HCT116 (cell line): ENCODE measurements at regions not wholly inside any gene's neighbourhood (a gene's known extent, or its start where the extent isn't known, plus 50 kb on each side); places are given as distances from the start of the nearest gene placed in this dataset.

Experiments used
- ATAC-seq: fragments of 200-7000 bp; cut with Tn5 transposase; 2 replicates; pipeline ENCODE4 v1.9.1; 2020; ENCODE audit warnings: mild to moderate bottlenecking, moderate library complexity
- BruUV-seq: library from RNA; stranded (reverse); fragments of 400-500 nt; replicated peaks from 2 replicates; lab custom pipeline; 2021; lab: Mats Ljungman, UMichigan
- CTCF ChIA-PET: fragments of 300-600 bp; sonication (Branson Sonifier 250); formaldehyde crosslinking; loops from one replicate; lab custom pipeline; 2021; ENCODE audit warnings: antibody characterized with exemption; lab: Charles Lee
- POLR2A ChIA-PET: fragments of 300-600, 350-600 bp; sonication (Branson Sonifier 250); formaldehyde crosslinking; loops from one replicate; lab custom pipeline; 2021; ENCODE audit warnings: antibody characterized with exemption; lab: Charles Lee
- RAD21 ChIA-PET, 2 experiments: fragments of 300-600 bp; sonication (Branson Sonifier 250); formaldehyde crosslinking; loops; one replicate each; lab custom pipeline; 2023; ENCODE audit warnings: low total read pairs in 2 of 2; ENCODE audit not compliant: uncharacterized antibody in 2 of 2, unreplicated experiment in 2 of 2, low non-redundant PET in 1 of 2; lab: Charles Lee
- DNase-seq: peaks from one replicate; pipeline ENCODE4 v3.0.0-alpha.2; 2010; ENCODE audit warnings: low read depth, low spot score
- H2AFZ ChIP-seq: fragments of 200-600 bp; shearing (Covaris generic), sonication (generic); 2 replicates; pipeline ENCODE4 v1.6.1; 2017; ENCODE audit warnings: low read depth, mixed run types, mixed read lengths, antibody characterized with exemption, low read length; ENCODE audit not compliant: poor library complexity, severe bottlenecking
- H3K27ac ChIP-seq: 2 replicates; pipeline ENCODE4 v1.5.1; 2012; ENCODE audit warnings: low read depth, low read length
- H3K27me3 ChIP-seq: fragments of 200-600 bp; sonication (generic); 2 replicates; pipeline ENCODE4 v1.6.1; 2016; ENCODE audit warnings: mixed run types, low read length, mixed read lengths; ENCODE audit not compliant: insufficient read depth
- H3K36me3 ChIP-seq, 2 experiments: fragments of 200-500 bp in 1 of 2; fragments of 200-600 bp in 1 of 2; sonication (Bioruptor generic) in 1 of 2; sonication (generic) in 1 of 2; 2 replicates each; pipeline versions ENCODE4 v1.5.1 to v1.6.1; 2014 to 2016; ENCODE audit warnings: low read length in 2 of 2, inconsistent platforms in 1 of 2, mixed read lengths in 1 of 2, mixed run types in 1 of 2; ENCODE audit not compliant: insufficient read depth in 2 of 2, control insufficient read depth in 1 of 2
- H3K4me1 ChIP-seq, 2 experiments: fragments of 200-600 bp in 1 of 2; sonication (generic) in 1 of 2; 2 replicates each; pipeline versions ENCODE4 v1.5.1 to v1.6.1; 2012 to 2017; ENCODE audit warnings: low read length in 2 of 2, inconsistent platforms in 1 of 2, mild to moderate bottlenecking in 1 of 2, mixed read lengths in 1 of 2, mixed run types in 1 of 2, moderate library complexity in 1 of 2; ENCODE audit not compliant: insufficient read depth in 2 of 2, control insufficient read depth in 1 of 2
- H3K4me2 ChIP-seq: fragments of 200-600 bp; sonication (generic); 2 replicates; pipeline ENCODE4 v1.6.1; 2017; ENCODE audit warnings: mixed run types, low read length, mixed read lengths
- H3K4me3 ChIP-seq, 2 experiments: fragments of 200-600 bp in 1 of 2; sonication (generic) in 1 of 2; replicated peaks in 1 of 2; 2 replicates each; pipeline ENCODE4 v1.5.1; 2011 to 2016; ENCODE audit warnings: low read length in 2 of 2, control low read depth in 1 of 2, low read depth in 1 of 2, mild to moderate bottlenecking in 1 of 2, mixed read lengths in 1 of 2, mixed run types in 1 of 2
- H3K79me2 ChIP-seq: fragments of 200-600 bp; sonication (generic); 2 replicates; pipeline ENCODE4 v1.6.1; 2017; ENCODE audit warnings: mild to moderate bottlenecking, mixed run types, low read length, moderate library complexity, mixed read lengths; ENCODE audit not compliant: insufficient read depth
- H3K9ac ChIP-seq: fragments of 200-600 bp; sonication (generic); 2 replicates; pipeline ENCODE4 v1.6.1; 2016; ENCODE audit warnings: low read length, mixed read lengths
- H3K9me2 ChIP-seq: fragments of 200-600 bp; sonication (generic), shearing (Covaris generic); 2 replicates; pipeline ENCODE4 v1.6.1; 2017; ENCODE audit warnings: mixed run types, mild to moderate bottlenecking, moderate library complexity; ENCODE audit not compliant: insufficient read depth
- H3K9me3 ChIP-seq, 2 experiments: fragments of 200-500 bp in 1 of 2; fragments of 200-600 bp in 1 of 2; sonication (Bioruptor generic) in 1 of 2; sonication (generic) in 1 of 2; 2 replicates each; pipeline ENCODE4 v1.6.1; 2014 to 2017; ENCODE audit warnings: low read length in 2 of 2, mixed read lengths in 2 of 2, inconsistent platforms in 1 of 2, low read depth in 1 of 2, mild to moderate bottlenecking in 1 of 2, mixed run types in 1 of 2, moderate library complexity in 1 of 2; ENCODE audit not compliant: control insufficient read depth in 1 of 2, insufficient read depth in 1 of 2
- H4K20me1 ChIP-seq: fragments of 200-600 bp; sonication (generic), shearing (Covaris generic); 2 replicates; pipeline ENCODE4 v1.6.1; 2017; ENCODE audit warnings: mixed run types, mild to moderate bottlenecking, moderate library complexity; ENCODE audit not compliant: insufficient read depth
- EGR1 ChIP-seq: IDR thresholded peaks from 2 replicates; pipeline ENCODE4 v1.6.1; 2012; ENCODE audit warnings: low read depth
- ELF1 ChIP-seq: IDR thresholded peaks from 2 replicates; pipeline ENCODE4 v1.6.1; 2012; ENCODE audit warnings: low read depth, borderline replicate concordance
- EZH2 ChIP-seq: fragments of 200-600 bp; sonication (generic); IDR thresholded peaks from 2 replicates; pipeline ENCODE4 v1.6.1; 2017; ENCODE audit warnings: antibody characterized with exemption, mixed run types
- EZH2phosphoT487 ChIP-seq: fragments of 200-600 bp; IDR thresholded peaks from 2 replicates; pipeline ENCODE4 v1.6.1; 2018; ENCODE audit warnings: antibody characterized with exemption, borderline replicate concordance
- POLR2A ChIP-seq: IDR thresholded peaks from 2 replicates; pipeline ENCODE4 v1.7.0; 2011; ENCODE audit warnings: borderline replicate concordance; ENCODE audit not compliant: insufficient read depth, insufficient read length; ENCODE audit errors: extremely low read depth
- RAD21 ChIP-seq: IDR thresholded peaks from 2 replicates; pipeline ENCODE4 v1.6.1; 2012; ENCODE audit warnings: low read depth, mild to moderate bottlenecking
- SIN3A ChIP-seq: IDR thresholded peaks from 2 replicates; pipeline ENCODE4 v1.6.1; 2012; ENCODE audit warnings: low read depth
- SP1 ChIP-seq: IDR thresholded peaks from 2 replicates; pipeline ENCODE4 v1.6.1; 2012; ENCODE audit warnings: low read depth
- SRF ChIP-seq: IDR thresholded peaks from 2 replicates; pipeline ENCODE4 v1.6.1; 2012; ENCODE audit warnings: low read depth
- TCF7L2 ChIP-seq: IDR thresholded peaks from 2 replicates; pipeline ENCODE4 v1.7.0; 2011; ENCODE audit warnings: borderline replicate concordance, inconsistent platforms; ENCODE audit not compliant: insufficient read depth, insufficient read length; ENCODE audit errors: extremely low read depth
- YY1 ChIP-seq: IDR thresholded peaks from 2 replicates; pipeline ENCODE4 v1.6.1; 2011; ENCODE audit warnings: low read length, low read depth, moderate library complexity, mild to moderate bottlenecking; ENCODE audit not compliant: insufficient replicate concordance; ENCODE audit errors: extremely low read depth
- ZBTB33 ChIP-seq: IDR thresholded peaks from 2 replicates; pipeline ENCODE4 v1.6.1; 2011; ENCODE audit warnings: mild to moderate bottlenecking, low read length, moderate library complexity; ENCODE audit not compliant: insufficient replicate concordance; ENCODE audit errors: extremely low read depth
- ZFX ChIP-seq: fragments of 450-650 bp; IDR thresholded peaks from 2 replicates; pipeline ENCODE4 v1.6.1; 2017
- ZNF274 ChIP-seq: fragments of 200-500 bp; sonication (Bioruptor generic); IDR thresholded peaks from 2 replicates; pipeline ENCODE4 v1.6.1; 2014; ENCODE audit warnings: mild to moderate bottlenecking, low read depth, low read length, inconsistent platforms
- intact Hi-C: fragments of 100-400 bp; cut with micrococcal nuclease; formaldehyde crosslinking; loops from 2 replicates; pipeline ENCODE4 v1.10.0; 2022
- TF ChIP-seq, protein P1 (sequence below), 3 experiments: fragments of 200-600 bp in 1 of 3; sonication (generic) in 1 of 3; IDR thresholded peaks in 2 of 3; conservative IDR thresholded peaks in 1 of 3; 2 replicates each; pipeline ENCODE4 v1.5.1; 2012 to 2017; ENCODE audit warnings: low read depth in 2 of 3, low read length in 2 of 3, antibody characterized with exemption in 1 of 3, borderline replicate concordance in 1 of 3, control low read depth in 1 of 3, mild to moderate bottlenecking in 1 of 3, mixed read lengths in 1 of 3, mixed run types in 1 of 3, moderate library complexity in 1 of 3; ENCODE audit not compliant: insufficient read depth in 1 of 3
- TF ChIP-seq, protein P2 (sequence below): IDR thresholded peaks from 2 replicates; pipeline ENCODE4 v1.6.1; 2012

- peaks cover 81% of the 10 kb centered on the region for H3K27me3 ChIP-seq
- TF ChIP-seq ZBTB33: no peak
- TF ChIP-seq EGR1: no peak
- no peak for TF ChIP-seq POLR2A
- no peak for TF ChIP-seq SP1
- TF ChIP-seq ELF1: no peak
- no peak for TF ChIP-seq YY1
- TF ChIP-seq EZH2: no peak
- no peak for TF ChIP-seq ZFX
- no peak for TF ChIP-seq TCF7L2
- no peak for TF ChIP-seq SRF
- TF ChIP-seq, protein P1, sequence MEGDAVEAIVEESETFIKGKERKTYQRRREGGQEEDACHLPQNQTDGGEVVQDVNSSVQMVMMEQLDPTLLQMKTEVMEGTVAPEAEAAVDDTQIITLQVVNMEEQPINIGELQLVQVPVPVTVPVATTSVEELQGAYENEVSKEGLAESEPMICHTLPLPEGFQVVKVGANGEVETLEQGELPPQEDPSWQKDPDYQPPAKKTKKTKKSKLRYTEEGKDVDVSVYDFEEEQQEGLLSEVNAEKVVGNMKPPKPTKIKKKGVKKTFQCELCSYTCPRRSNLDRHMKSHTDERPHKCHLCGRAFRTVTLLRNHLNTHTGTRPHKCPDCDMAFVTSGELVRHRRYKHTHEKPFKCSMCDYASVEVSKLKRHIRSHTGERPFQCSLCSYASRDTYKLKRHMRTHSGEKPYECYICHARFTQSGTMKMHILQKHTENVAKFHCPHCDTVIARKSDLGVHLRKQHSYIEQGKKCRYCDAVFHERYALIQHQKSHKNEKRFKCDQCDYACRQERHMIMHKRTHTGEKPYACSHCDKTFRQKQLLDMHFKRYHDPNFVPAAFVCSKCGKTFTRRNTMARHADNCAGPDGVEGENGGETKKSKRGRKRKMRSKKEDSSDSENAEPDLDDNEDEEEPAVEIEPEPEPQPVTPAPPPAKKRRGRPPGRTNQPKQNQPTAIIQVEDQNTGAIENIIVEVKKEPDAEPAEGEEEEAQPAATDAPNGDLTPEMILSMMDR (IDR thresholded peaks at IDR 0.05 in 2 of 3, conservative IDR thresholded peaks at IDR 0.05 in 1 of 3; ENCODE audit: borderline replicate concordance in 1 of 3, insufficient read depth in 1 of 3, low read depth in 2 of 3, low read length in 2 of 3): no peak
- TF ChIP-seq ZNF274: no peak
- TF ChIP-seq RAD21: no peak
- TF ChIP-seq, protein P2, sequence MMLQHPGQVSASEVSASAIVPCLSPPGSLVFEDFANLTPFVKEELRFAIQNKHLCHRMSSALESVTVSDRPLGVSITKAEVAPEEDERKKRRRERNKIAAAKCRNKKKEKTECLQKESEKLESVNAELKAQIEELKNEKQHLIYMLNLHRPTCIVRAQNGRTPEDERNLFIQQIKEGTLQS: no peak
- no peak for TF ChIP-seq EZH2phosphoT487
- no peak for TF ChIP-seq SIN3A
- TF ChIP-seq, all 23 proteins: peak for 0
- no peaks in the 10 kb centered on the region for H3K79me2 ChIP-seq
- no peaks in the 10 kb centered on the region for H3K36me3 ChIP-seq
- ChIA-PET CTCF (interaction anchor here (1.0 kb wide), 1 partner anchor 16 kb away, joined by 4 read pairs; the partner anchor contains the start of gene KALRN), RAD21 (no interaction called here), POLR2A (no interaction called here)
- H3K4me1 ChIP-seq: no peaks in the 10 kb centered on the region
- H3K4me3 ChIP-seq: no peak overlapping the region
- intact Hi-C loops: no loop called here
- H3K27ac ChIP-seq: no peak overlapping the region
- H2AFZ ChIP-seq: no peak overlapping the region
- no peaks in the 10 kb centered on the region for H3K9me2 ChIP-seq
- BruUV-seq: no TSS peak
- no peak for ATAC-seq
- DNase-seq: no peak
- H3K4me2 ChIP-seq: no peak overlapping the region
- H4K20me1 ChIP-seq: no peaks in the 10 kb centered on the region
- H3K9me3 ChIP-seq: no peaks in the 10 kb centered on the region
- H3K9ac ChIP-seq: no peak overlapping the region
Measured at GRCh38 chr3:124048967-124049798, 57.3 kb upstream of the ROPN1 start.
